ENCODE measurements at regions not wholly inside any gene's neighbourhood (a gene's known extent, or its start where the extent isn't known, plus 50 kb on each side); places are given as distances from the start of the nearest gene placed in this dataset.
"Not testable (repeated sequence)": the region's sequence is repeated elsewhere in the genome, so short reads cannot be mapped to it uniquely, and the experiment has no call there.

DNA sequence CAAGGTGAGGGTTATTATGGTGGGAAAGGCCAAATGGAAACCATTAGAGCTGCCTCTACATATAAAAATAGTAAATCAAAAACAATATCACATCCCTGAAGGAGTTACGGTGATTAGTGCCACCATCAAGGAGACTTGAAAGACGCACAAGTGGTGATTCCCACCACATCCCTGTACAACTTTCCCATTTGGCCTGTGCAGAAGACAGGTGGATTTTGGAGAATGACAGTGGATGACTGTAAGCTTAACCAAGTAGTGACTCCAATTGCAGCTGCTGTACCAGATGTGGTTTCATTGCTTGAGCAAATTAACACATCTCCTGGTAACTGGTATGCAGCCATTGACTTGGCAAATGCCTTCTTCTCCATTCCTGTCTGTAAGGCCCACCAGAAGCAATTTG, 54.0 kb upstream of the CCDC80 start:
- not testable (repeated sequence) for DNase-seq (ENCODE audit: low read depth in 2 of 2); H3K4me3 ChIP-seq (replicated peaks in 1 of 2; ENCODE audit: low read depth in 2 of 2, low read length in 2 of 2)

DNA sequence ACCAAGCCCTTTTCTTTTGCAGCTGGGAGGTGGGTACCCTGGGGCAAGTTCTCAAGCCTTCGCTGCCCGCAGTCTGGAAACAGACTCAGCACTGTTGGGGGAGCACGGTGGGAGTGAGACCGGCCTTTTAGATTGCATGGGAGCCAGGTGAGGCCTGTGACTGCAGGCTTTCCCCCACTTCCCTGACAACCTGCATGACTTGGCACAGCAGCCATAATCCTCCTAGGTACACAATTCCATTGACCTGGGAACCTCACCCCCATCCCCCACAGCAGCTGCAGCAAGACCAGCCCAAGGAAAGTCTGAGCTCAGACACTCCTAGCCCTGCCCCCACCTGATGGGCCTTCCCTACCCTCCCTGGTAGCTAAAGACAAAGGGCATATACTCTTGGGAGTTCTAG, 52.2 kb upstream of the CCDC80 start:
- TF ChIP-seq, protein P1, sequence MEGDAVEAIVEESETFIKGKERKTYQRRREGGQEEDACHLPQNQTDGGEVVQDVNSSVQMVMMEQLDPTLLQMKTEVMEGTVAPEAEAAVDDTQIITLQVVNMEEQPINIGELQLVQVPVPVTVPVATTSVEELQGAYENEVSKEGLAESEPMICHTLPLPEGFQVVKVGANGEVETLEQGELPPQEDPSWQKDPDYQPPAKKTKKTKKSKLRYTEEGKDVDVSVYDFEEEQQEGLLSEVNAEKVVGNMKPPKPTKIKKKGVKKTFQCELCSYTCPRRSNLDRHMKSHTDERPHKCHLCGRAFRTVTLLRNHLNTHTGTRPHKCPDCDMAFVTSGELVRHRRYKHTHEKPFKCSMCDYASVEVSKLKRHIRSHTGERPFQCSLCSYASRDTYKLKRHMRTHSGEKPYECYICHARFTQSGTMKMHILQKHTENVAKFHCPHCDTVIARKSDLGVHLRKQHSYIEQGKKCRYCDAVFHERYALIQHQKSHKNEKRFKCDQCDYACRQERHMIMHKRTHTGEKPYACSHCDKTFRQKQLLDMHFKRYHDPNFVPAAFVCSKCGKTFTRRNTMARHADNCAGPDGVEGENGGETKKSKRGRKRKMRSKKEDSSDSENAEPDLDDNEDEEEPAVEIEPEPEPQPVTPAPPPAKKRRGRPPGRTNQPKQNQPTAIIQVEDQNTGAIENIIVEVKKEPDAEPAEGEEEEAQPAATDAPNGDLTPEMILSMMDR (IDR thresholded peaks at IDR 0.05; ENCODE audit: low read depth, low read length), result no peak
- no peak for DNase-seq (ENCODE audit: low read depth in 2 of 2)
- no peak overlapping the region for H3K4me3 ChIP-seq (replicated peaks in 1 of 2; ENCODE audit: low read depth in 2 of 2, low read length in 2 of 2)
